ENCODE measurements at regions not wholly inside any gene's neighbourhood (a gene's known extent, or its start where the extent isn't known, plus 50 kb on each side); places are given as distances from the start of the nearest gene placed in this dataset.
"Not testable (repeated sequence)": the region's sequence is repeated elsewhere in the genome, so short reads cannot be mapped to it uniquely, and the experiment has no call there.

DNA sequence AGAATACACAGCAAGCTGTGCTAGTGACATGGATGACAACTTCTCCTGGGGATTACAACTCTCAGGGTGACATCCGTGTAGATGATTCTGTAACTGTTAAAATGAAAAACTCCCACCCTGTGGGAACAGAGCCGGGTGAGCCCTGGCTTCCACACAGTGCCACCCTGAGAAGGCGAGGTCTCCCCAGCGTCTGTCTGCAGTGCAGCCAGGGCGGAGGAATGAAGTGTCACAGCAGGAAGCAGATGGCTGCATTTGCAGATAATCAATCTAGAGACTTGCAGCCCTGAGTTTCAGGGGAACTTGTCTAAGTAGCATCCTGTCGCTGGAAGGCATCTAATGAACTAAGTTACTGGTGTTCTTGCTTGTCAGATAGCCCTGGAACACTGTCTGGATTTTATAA lies 56.5 kb upstream of the UNC93A start:
- TF ChIP-seq, protein P1, sequence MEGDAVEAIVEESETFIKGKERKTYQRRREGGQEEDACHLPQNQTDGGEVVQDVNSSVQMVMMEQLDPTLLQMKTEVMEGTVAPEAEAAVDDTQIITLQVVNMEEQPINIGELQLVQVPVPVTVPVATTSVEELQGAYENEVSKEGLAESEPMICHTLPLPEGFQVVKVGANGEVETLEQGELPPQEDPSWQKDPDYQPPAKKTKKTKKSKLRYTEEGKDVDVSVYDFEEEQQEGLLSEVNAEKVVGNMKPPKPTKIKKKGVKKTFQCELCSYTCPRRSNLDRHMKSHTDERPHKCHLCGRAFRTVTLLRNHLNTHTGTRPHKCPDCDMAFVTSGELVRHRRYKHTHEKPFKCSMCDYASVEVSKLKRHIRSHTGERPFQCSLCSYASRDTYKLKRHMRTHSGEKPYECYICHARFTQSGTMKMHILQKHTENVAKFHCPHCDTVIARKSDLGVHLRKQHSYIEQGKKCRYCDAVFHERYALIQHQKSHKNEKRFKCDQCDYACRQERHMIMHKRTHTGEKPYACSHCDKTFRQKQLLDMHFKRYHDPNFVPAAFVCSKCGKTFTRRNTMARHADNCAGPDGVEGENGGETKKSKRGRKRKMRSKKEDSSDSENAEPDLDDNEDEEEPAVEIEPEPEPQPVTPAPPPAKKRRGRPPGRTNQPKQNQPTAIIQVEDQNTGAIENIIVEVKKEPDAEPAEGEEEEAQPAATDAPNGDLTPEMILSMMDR (IDR thresholded peaks at IDR 0.05), result not testable (repeated sequence)
- not testable (repeated sequence) for TF ChIP-seq POLR2A (IDR thresholded peaks at IDR 0.05)

All from thyroid gland (tissue), 4 donors.